Stimulated activated CD8-positive, alpha-beta memory T cell treated with anti-CD3 and anti-CD28 coated beads, Interleukin-4, amount 100 ng/mL, for 1 hour (primary cell): ENCODE measurements at regions not wholly inside any gene's neighbourhood (a gene's known extent, or its start where the extent isn't known, plus 50 kb on each side); places are given as distances from the start of the nearest gene placed in this dataset.

Experiments used
- DNase-seq, 2 donors: peaks; one replicate each; pipeline ENCODE4 v3.0.0-alpha.2; 2020; ENCODE audit warnings: low read depth in 2 of 2, low spot score in 1 of 2

DNA sequence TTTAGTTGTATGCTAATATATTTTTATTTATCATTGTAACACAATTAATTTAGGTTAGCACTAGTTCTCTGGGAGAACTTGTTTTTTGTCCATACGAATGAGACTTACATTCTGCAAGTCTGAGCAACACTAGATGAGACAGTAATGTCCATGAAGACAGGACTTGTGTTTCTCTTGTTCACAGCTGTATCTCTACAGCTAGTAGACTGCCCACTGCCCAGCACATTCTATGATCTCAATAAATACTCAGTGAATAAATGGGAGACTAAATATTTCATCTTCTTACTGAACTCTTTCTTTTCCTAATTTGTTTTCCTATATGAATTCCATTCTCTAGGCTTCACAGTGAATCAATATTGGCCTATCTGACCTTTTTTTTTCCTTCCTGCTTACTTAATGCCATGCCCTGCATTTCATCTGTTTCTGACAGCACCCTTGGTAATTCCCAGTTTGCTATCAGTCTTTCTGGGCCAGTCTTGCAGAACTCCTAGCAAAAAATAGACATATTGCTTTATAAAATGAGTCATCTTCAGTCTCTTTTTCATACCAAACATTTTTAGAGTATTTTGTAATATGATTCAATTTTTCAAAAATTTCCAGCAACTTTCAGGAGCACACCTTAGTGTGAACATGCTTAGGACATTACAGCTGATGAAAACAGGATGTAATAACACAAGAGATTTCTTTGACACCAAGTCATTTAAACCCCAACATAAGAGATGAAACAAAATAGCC is 185.5 kb upstream of the ATP2B1 start:
- no peak for DNase-seq

DNA sequence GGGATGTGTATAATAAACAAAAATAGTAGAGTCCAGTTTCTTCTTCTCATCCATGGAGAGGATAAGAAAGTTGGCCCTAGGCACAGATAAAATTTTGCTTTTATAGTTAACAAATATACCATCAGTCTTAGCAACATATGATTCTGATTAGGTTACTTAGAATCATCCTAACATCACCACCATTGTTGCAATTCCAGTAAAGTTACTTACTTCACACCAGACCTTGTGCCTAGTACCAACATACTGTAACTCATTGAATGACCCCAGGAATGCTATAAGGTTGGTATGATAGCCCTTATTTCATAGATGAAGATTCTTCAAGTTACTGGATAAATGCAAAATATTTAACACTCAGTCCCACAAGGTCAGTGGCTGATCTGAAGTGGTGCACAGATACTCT is 183.8 kb upstream of the ATP2B1 start:
- DNase-seq, result no peak

DNA sequence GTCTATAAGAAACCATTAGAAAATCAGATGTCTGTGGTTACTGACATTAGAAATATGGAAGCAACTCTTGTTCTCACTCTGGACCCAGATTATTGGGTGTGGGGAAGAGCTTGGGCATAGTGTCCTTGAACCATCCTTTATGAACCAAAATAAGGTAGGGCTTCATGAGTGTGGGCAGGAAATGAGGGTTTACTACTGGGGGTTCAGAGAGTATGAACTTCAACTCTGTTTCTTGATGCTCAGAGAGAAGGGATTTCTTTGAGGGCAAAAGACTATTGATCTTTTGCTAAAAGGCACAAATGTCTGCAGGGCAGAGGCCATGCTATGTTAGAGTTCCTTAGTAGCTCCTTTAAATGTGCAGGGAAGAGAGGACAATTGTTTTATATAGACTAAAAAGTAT is 183.3 kb upstream of the ATP2B1 start:
- no peak for DNase-seq

DNA sequence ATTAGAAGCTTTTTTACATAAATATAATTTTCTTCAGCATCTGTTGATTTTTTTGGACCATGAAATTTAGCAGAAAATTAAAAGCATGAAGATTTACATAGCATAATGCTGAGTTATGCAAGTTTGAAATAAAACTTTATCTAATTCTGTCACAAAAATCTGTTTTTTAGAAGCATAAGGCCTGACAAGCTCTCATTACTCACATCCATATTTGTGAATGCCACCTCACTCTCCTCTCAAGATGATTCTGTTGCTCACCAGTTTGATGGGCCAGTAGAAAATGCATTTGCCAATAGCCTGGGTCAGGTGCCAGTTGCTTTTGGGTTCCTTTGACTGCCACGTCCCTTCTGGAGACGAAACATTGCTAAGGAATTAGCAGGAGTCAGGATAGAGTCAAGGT is 181.5 kb upstream of the ATP2B1 start:
- no peak for DNase-seq

DNA sequence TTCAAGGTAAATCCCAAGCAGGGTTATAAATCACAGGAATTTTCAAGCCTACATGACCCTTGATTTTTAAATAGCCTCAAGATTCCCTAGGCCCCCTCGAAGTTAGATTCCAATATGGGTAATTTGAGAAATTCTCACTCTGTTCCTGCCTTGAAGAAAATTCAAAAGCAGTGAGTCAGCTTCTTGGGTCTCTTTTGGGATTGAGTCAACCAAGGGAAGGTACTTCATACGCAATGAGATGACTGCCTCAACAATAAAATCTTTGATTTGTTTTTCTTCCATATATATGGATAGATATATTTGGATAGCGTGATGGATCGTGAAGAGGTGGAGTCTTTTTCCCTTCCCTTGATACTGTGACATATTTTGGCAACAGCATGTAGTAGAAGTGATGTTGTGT is 180.4 kb upstream of the ATP2B1 start:
- no peak for DNase-seq

DNA sequence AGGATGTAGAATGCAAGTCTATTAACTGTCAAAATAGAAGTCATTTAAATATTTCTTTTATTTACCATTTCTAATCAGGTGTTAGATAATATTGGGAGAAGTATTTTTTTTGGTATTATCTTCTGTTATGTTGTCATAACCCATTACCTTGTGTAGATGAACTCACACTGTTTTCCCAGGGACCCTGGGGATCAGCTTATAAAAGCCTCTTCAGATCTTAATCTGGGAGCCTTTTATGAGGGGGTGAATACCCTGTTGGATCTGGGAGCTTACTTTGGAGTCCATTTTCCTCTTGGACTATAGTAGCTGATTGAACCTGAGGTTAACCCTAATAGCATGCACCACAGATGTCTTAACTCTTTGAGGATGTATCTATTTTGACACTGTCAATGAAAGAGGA is 176.3 kb upstream of the ATP2B1 start:
- no peak for DNase-seq

DNA sequence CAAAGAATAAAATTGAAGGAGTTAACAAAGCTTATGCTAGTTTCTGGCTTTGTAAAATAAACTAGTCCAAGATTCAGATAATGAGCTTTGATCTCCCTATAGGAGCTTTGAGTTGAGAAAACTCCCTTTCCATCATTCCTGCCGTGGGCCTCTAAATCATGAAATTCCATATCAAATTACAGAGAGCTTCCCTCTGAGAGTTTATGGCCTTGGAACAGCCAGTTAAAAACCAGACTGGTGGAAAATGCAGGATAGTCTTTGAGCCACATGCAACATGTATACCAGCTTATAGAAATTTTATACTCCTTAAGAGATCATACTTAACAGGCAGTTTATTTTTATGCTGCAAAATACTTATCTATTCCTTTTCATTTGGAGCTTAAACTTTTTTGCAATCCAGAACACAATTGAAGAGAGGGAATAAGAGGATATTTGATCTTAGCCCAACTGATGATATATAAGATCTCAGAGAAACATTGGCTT is 175.8 kb upstream of the ATP2B1 start:
- DNase-seq, result no peak

DNA sequence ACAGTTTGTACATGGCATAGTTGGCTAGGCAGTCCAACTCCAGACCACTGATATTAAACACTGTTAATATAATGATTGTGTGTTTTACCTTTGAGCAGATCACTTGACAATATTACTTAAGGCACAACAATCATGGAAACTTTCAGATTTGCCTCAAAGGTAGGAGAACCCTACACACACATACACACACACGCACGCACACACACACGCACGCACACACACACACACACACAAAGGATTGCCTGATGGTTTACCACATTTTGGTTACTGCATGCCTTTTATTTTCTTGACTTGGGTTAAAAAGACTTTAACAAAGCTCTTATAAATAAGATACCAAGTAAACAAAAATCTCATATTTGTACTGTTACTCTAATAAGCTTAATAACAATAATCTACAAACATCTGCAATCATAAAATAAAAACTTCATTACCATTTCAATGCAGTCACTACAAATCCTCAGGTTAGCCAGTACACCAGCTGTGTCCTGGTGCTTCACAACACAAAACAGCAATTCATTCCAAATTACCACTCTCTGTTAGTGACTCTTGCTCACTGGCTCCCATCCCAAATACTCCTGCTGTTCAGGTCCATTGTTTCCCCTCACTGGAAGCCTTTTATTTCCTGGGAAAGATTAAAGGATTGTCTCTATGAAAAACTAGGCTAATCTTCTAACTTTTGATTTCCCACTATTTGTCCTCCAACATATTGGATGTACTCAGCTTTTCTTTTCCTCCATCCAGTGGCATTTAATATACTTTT is 175.2 kb upstream of the ATP2B1 start:
- DNase-seq, result no peak

DNA sequence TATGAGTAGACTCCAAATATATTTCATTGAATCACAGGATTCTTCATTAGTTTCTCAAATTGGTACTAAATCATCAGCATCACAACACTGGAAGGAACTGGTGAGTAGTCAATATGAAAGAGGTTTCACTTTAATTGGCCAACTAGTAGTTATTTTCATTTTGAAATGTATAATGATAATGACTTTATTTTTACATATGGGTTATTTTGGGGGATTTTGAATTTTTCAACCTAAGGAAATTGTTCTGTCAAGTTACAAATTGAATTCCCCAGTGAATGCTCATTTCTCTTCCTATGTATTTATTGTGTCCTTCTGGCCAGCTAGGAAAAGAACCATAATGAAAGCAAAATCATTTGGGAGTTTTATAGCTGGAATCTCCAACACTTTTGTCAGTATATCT is 174.2 kb upstream of the ATP2B1 start:
- no peak for DNase-seq

DNA sequence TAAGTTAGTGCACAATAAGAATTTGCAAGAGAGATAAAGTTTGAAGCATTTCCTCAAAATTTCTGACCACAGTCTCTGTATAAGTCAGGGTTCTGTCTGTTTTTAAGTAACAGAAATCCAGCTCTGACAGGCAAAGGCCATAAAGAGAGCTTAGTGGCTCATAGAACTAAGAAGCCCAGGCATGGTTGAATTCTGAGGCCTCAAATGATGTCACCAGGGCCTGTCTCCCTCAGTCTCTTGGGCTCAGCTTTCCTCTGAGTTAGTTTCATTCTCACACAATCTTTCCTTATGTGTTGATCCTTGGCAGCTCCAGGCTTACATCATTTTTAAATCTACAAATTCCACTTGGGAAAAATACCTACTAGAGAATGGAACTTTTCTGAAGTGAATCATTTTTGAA is 173.4 kb upstream of the ATP2B1 start:
- no peak for DNase-seq

DNA sequence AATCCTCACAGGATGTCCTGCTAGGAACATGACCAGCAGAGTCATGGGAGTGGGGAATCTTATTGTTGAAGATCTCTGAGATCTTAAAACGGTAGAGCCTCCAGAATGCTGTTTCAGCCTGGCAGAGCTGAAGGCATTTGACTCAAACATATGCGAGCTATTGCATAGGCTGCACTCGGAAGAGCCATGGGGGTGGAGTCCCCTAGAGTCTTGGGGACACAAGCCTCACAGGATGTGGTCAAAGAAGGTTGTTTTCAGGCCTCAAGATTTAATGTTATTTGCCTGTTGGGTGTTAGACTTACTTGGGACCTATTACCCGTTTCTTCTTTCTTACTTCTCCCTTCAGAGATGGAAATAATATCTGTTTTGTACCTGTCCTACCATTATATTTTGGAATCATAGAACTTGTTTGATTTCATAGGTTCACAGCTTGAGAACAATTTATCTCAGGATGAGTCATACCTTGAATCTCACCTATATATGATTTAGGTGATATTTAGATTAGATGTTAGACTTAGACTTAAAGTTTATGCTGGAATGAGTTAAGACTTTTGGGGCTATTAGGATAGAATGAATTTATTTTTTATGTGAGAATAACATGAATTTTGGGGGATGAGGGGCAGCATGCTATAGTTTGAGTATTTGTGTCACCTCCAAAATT is 172.2 kb upstream of the ATP2B1 start:
- peak in 1 of 2 donors; percentile 20 for DNase-seq

DNA sequence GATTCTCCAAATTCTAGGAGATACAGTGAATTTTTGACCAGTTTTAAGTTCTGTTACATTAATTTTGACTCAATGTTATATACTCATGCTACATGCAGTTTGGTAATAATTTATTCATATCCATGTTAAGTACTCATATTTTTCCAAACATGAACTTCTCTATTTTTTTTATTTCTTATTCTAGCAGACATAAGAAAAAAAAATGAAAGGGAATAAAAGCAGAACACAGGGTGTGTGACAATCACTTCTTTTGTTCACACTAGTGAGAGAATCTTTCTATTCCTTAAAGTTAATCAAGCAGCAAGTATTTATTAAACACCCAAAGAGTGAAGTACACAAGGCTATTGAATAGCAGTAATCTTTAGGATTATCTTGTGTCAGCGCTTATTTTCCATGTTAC is 171.1 kb upstream of the ATP2B1 start:
- no peak for DNase-seq

DNA sequence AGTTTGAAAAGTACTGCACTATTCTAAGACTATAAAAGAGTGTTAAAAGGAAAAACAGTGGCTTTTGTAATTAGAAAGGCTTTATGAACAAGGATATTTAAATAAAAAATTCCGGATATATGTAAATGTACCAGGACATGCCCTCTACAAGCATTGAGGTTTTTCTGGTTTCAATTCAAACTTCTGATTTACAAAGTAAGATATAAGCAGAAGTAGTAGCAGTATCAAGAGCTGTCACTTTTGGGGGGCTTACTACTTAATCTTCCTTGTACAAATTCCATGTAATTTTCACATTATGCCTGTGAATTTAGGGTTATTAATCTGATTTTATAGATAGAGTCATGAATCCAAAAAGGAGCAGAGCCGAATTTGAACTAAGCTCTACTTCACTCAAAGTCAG is 170.3 kb upstream of the ATP2B1 start:
- DNase-seq, result no peak

DNA sequence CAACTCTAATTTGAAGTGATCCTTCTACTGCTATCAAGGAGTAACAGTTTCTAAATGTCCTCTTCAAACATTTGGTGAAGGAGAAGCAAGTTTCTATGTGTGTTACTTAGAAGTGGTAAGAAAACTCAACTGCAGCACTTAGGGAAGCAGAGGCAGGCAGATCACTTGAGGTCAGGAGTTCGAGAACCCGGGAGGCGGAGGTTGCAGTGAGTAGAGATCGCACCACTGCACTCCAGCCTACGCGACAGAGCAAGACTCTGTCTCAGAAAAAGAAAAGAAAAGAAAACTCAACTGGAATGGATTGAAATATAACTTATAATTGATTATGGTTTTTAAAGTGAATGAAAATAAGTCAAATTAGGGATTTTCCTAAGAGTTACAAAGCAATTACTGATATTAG is 169.7 kb upstream of the ATP2B1 start:
- DNase-seq, result no peak

DNA sequence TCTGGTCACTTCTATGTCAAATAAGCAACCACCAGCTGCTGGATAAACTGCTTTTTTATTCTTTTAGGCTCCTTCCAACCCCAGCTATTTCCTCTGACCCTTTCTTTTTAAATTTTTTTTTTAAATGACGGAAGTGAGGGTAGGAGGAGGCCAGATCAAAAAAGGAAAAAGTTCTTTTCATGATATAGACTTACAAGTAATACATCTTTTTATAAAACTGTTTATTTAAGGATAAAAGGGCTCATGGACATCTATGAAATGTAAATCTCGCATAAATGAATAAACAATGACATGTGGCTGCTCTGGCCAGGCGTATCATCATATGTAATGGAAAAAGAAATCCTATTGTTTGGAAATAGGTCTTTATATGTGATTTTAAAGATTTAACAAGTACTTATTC is 169.0 kb upstream of the ATP2B1 start:
- no peak for DNase-seq

DNA sequence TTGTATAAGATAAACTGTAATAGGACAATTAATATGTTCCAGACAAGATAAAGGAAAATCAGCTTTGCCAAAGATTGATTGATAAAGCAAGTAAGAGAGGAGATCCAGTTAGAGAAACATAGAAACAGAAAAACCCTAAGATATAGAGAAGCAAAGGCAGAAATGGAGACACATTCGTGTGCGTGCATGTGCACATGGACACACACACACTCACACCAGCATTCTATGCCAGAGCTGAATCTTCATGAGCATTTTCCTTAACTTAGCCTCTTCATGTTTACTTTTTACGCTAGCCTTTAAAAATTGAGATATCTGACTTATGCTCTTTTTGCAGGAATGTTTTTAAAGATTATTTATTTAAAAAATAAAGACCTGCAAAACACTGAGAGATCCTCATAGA is 168.5 kb upstream of the ATP2B1 start:
- no peak for DNase-seq

DNA sequence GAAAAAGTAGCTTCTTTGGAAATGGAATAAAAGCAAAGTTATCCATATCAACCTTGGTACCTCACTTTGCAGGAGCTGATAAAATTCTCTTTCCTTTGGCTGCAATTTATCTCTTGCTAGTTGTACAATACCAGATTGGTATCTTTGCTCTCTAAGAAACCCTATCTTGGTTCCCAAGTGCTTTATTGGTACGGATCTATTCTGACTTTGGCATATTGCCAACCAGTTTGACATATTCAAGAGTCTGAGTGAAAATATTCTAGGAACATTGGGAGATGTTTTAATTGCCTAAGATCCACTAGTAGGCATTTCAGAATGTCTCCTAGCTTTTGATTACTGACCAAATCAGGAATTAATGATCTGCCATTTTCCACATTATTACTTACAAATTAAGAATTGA is 167.2 kb upstream of the ATP2B1 start:
- no peak for DNase-seq

DNA sequence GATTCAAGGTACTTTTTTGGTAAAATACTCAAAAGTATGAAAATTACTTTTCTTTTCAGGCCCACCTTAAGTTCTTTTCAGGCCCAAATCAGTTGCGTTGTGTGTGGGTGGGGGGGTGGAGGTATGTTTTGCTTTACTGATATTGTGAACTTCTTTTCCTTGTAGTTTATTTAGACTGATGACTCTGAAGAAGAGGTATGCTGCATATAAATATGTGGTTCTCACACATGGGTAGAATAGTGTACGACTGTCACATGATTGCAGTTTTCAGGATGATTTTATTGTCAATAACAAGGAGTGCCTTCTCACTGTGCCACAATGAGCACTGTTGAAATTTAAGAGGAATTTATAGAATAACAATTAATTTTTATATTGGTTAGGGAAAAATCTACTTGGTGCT is 166.6 kb upstream of the ATP2B1 start:
- no peak for DNase-seq

DNA sequence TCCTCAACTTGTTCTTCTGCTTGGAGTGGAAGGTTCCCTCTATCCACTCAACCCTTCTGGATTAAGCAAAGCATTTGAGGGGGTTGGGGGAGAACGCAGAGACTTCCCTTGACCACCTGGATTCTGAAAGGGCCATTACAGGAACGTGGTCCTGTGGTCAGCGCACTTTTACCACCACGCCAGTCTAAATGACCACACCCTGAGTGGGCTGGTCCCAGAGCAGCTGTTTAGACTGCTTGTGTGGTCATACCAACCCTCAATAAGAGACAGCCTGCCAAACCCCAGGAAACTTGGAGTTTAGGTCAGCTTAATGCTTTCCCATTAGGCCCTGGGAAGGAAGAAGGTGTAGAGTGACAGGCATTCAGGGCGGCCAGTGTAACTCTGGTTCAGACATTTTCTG is 165.5 kb upstream of the ATP2B1 start:
- DNase-seq, result no peak

DNA sequence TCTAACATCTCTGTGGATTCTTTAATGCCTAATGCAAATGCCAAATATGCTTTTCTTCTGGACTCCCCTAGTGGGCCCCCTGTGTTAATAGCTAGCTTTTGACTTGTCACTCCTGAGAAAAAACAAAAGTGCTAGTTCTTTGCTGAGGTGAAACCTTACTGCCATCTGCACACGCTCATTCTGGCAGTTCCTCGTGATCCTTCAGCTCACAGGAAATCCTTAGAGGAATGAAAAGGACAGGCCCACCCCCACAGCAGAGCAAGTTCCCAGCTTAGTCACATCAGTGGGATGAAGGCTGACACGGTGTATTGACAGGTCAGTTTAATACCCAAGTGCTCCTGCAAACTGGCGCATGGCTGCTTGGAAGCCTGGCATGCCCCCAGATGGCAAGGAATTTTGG is 165.1 kb upstream of the ATP2B1 start:
- DNase-seq, result no peak

DNA sequence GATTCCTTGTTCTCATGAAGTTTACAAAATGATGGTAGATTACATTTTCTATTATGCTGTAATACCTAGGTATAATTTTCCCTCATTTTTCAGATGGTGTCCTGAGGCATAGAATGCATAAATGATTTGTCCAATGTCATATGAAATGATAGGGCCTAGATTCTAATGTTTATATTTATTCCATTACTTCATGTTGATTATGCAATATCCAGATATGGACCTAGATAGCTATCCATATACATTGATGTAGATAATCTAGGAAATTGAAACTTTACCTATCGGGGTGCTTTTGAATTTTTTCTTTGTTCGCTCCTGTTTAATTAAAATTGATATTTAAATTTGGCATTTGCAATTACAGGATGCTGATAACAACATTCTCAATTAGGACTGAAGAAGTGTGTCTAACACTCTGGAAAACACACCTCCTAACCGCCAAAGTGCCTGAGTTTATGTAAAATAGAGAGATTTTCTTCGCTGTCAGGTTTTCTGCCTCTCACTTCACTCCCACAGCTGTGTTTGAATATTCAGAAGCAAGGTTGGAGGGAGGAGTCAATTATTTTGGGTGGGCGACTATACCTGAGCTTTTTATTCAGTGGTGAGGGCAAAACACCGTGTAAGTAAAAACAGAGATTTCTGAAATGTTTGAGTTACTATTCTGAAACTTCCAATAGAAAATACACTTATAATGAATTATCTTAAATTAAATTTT is 164.4 kb upstream of the ATP2B1 start:
- DNase-seq, result no peak
